Small intestine (tissue), 7 donors: ENCODE measurements at regions not wholly inside any gene's neighbourhood (a gene's known extent, or its start where the extent isn't known, plus 50 kb on each side); places are given as distances from the start of the nearest gene placed in this dataset.

Experiments
- DNase-seq, 2 donors: peaks; one replicate each; pipeline versions ENCODE4 v3.0.0 to v3.0.0-alpha.2; 2013
- FAIRE-seq: peaks from 2 replicates; lab custom pipeline; 2012; peaks lifted over from hg19 to GRCh38; lab: Jason Lieb, UNC
- H3K27ac ChIP-seq, 3 donors: one replicate each; pipeline ENCODE4 v1.5.1; 2013; ENCODE audit warnings: low read length in 2 of 3, mild to moderate bottlenecking in 2 of 3, control low read depth in 1 of 3, inconsistent platforms in 1 of 3, low read depth in 1 of 3, moderate library complexity in 1 of 3
- H3K27me3 ChIP-seq, 3 donors: one replicate each; pipeline ENCODE4 v1.6.1; 2013; ENCODE audit warnings: low read length in 3 of 3, inconsistent platforms in 1 of 3; ENCODE audit not compliant: control insufficient read depth in 3 of 3, insufficient read depth in 3 of 3
- H3K36me3 ChIP-seq, 3 donors: one replicate each; pipeline ENCODE4 v1.6.1; 2013; ENCODE audit warnings: low read length in 3 of 3, inconsistent platforms in 1 of 3, low read depth in 1 of 3, mild to moderate bottlenecking in 1 of 3, moderate library complexity in 1 of 3; ENCODE audit not compliant: control insufficient read depth in 3 of 3, insufficient read depth in 2 of 3
- H3K4me1 ChIP-seq, 3 donors: one replicate each; pipeline ENCODE4 v1.6.1; 2013; ENCODE audit warnings: low read length in 2 of 3, inconsistent platforms in 1 of 3, low read depth in 1 of 3, mild to moderate bottlenecking in 1 of 3, moderate library complexity in 1 of 3; ENCODE audit not compliant: control insufficient read depth in 3 of 3, insufficient read depth in 2 of 3
- H3K4me3 ChIP-seq, 3 donors: one replicate each; pipeline ENCODE4 v1.5.1; 2013; ENCODE audit warnings: low read length in 3 of 3, control low read depth in 1 of 3, inconsistent platforms in 1 of 3, low read depth in 1 of 3, mild to moderate bottlenecking in 1 of 3, moderate library complexity in 1 of 3
- H3K9me3 ChIP-seq, 2 donors: one replicate each; pipeline ENCODE4 v1.6.1; 2013; ENCODE audit warnings: low read depth in 1 of 2, low read length in 1 of 2; ENCODE audit not compliant: control insufficient read depth in 2 of 2, insufficient read depth in 1 of 2
- WGBS, 3 donors: extraction: QIAGEN DNeasy Blood & Tissue Kit; methylation state at CpG; one replicate each; pipeline ENCODE4 v1.1.7; 2013; 5-methylcytosine and 5-hydroxymethylcytosine counted together
- donor health status: healthy with polysubstance abuse.
- donor health status: control.
- donor health status: control.
- donor health status: Bipolar disorder and iron deficiency.
- donor health status: healthy.

DNA sequence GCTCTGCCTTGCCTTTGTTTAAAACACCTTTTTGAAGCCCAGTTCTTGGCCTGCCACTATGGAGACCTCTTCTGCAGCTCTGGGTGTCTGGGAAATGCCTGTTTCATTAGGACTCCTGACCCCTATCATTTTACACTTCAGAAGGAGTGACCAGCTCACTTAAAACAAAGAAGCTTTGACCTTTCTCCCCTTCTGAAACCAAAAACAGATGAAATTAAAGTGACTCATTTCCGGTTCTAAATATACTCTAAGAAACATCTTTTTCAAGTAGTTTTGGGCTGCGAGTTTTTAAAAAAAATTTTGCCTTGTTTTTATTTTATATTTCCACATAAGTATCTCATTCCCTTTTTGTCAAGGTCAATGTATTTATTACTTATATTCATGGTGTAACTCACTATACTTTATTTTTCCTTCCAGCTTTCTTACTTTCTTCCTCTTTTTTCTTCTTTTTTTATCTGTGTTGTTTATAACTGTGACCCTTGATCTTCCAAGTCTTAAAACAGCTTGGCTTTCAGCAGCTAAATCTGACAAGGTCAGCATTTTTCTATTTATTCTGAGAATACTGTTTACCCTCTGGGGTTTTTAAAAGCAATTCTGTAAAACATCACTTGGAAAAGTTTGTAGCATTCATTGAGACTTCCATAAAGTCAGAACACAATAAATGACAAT, 672.9 kb downstream of the NR2F1-AS1 start:
- Histone ChIP-seq H3K27me3 (no peaks in the 10 kb centered on the region), H3K4me3 (no peak overlapping the region), H3K27ac (peak overlapping the region in 1 of 3 donors; percentile 44), H3K9me3 (no peaks in the 10 kb centered on the region), H3K36me3 (no peaks in the 10 kb centered on the region), H3K4me1 (peaks cover 0 to 3% (median 0%) of the 10 kb centered on the region in 3 donors)
- FAIRE-seq (no peak), DNase-seq (peak in 1 of 2 donors; percentile 10)
- 40 to 67% (median 58%) methylated on average over 2 of the region's 2 CpGs for WGBS, 3 donors

- peaks cover 0 to 3% (median 0%) of the 10 kb centered on the region in 3 donors for H3K4me1 ChIP-seq
- 73 to 82% (median 78%) methylated on average over 6 of the region's 6 CpGs for WGBS, 3 donors
- no peak overlapping the region for H3K27ac ChIP-seq
- no peak overlapping the region for H3K4me3 ChIP-seq
- no peaks in the 10 kb centered on the region for H3K9me3 ChIP-seq
- DNase-seq (no peak), FAIRE-seq (no peak)
- no peaks in the 10 kb centered on the region for H3K27me3 ChIP-seq
- no peaks in the 10 kb centered on the region for H3K36me3 ChIP-seq
Measured at GRCh38 chr5:92906798-92907376, 674.1 kb downstream of the NR2F1-AS1 start.

GRCh38 chr5:92904021-92904420, 677.0 kb downstream of the NR2F1-AS1 start:
- no peak overlapping the region for H3K27ac ChIP-seq
- H3K27me3 ChIP-seq, result no peaks in the 10 kb centered on the region
- WGBS, 3 donors, result 58 to 64% (median 61%) methylated on average over 3 of the region's 3 CpGs
- no peaks in the 10 kb centered on the region for H3K9me3 ChIP-seq
- FAIRE-seq (no peak), DNase-seq (no peak)
- no peak overlapping the region for H3K4me3 ChIP-seq
- peaks cover 0 to 3% (median 0%) of the 10 kb centered on the region in 3 donors for H3K4me1 ChIP-seq
- H3K36me3 ChIP-seq, result no peaks in the 10 kb centered on the region

- FAIRE-seq (no peak), DNase-seq (no peak)
- Histone ChIP-seq H3K4me3 (no peak overlapping the region), H3K9me3 (no peaks in the 10 kb centered on the region), H3K27me3 (no peaks in the 10 kb centered on the region), H3K27ac (no peak overlapping the region), H3K4me1 (no peaks in the 10 kb centered on the region), H3K36me3 (no peaks in the 10 kb centered on the region)
- 78 to 91% (median 82%) methylated on average over 4 of the region's 4 CpGs for WGBS, 3 donors
Measured at GRCh38 chr5:92899611-92900010, 681.4 kb downstream of the NR2F1-AS1 start.

DNA sequence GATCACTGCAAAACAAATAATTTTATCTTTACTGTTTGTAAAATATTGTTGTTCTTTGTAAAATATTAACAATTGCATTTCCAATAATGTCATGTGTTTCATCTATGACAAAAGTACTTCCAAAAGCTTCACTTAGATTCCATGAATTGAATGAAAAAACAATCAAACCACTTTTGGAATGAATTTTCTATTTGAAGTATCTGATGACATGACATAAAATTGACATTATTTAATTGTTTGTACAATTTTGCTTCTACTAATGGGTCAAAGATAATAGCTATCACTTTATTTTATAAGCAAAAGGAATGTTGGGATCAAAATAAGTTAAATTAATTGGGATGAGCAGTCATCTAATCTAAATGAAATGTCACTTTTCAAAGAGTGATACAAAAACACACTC, 684.3 kb downstream of the NR2F1-AS1 start:
- Histone ChIP-seq H3K36me3 (no peaks in the 10 kb centered on the region), H3K4me3 (no peak overlapping the region), H3K27me3 (no peaks in the 10 kb centered on the region), H3K4me1 (no peaks in the 10 kb centered on the region), H3K27ac (no peak overlapping the region), H3K9me3 (no peaks in the 10 kb centered on the region)
- FAIRE-seq, result peak; percentile 26
- DNase-seq, result no peak

GRCh38 chr5:92890841-92891244, 690.2 kb downstream of the NR2F1-AS1 start:
- no peak for FAIRE-seq
- no peak for DNase-seq
- WGBS, 3 donors, result 82% methylated on average over 2 of the region's 2 CpGs
- peaks cover 0 to 6% of the 10 kb centered on the region in 2 donors for H3K9me3 ChIP-seq
- H3K27ac ChIP-seq, result no peak overlapping the region
- H3K36me3 ChIP-seq, result no peaks in the 10 kb centered on the region
- no peaks in the 10 kb centered on the region for H3K4me1 ChIP-seq
- H3K27me3 ChIP-seq, result no peaks in the 10 kb centered on the region
- no peak overlapping the region for H3K4me3 ChIP-seq

- Histone ChIP-seq H3K9me3 (peaks cover 0 to 6% of the 10 kb centered on the region in 2 donors), H3K4me3 (no peak overlapping the region), H3K4me1 (no peaks in the 10 kb centered on the region), H3K27ac (no peak overlapping the region), H3K27me3 (no peaks in the 10 kb centered on the region), H3K36me3 (no peaks in the 10 kb centered on the region)
- 81 to 98% (median 96%) methylated on average over 1 of the region's 1 CpG for WGBS, 3 donors
- FAIRE-seq, result no peak
- DNase-seq, result no peak
Measured at GRCh38 chr5:92889140-92889539, 691.9 kb downstream of the NR2F1-AS1 start.

- no peak overlapping the region for H3K4me3 ChIP-seq
- no peak for FAIRE-seq
- WGBS, 3 donors, result 31 to 38% (median 31%) methylated on average over 2 of the region's 2 CpGs
Measured at GRCh38 chr5:92887254-92887653, 693.8 kb downstream of the NR2F1-AS1 start.

More at GRCh38 chr5:92887254-92887653, 693.8 kb downstream of the NR2F1-AS1 start:
- no peak overlapping the region for H3K27ac ChIP-seq
- no peaks in the 10 kb centered on the region for H3K27me3 ChIP-seq
- H3K4me1 ChIP-seq, result no peaks in the 10 kb centered on the region
- no peak for DNase-seq
- H3K36me3 ChIP-seq, result no peaks in the 10 kb centered on the region
- H3K9me3 ChIP-seq, result peaks cover 0 to 6% of the 10 kb centered on the region in 2 donors
